DND-41 (cell line): ENCODE measurements at regions not wholly inside any gene's neighbourhood (a gene's known extent, or its start where the extent isn't known, plus 50 kb on each side); places are given as distances from the start of the nearest gene placed in this dataset.

Source experiments
- EZH2 ChIP-seq: IDR thresholded peaks from 3 replicates; pipeline ENCODE4 v1.6.1; 2012; ENCODE audit warnings: borderline replicate concordance, low read depth, mild to moderate bottlenecking, moderate library complexity, low read length, inconsistent platforms; ENCODE audit not compliant: severe bottlenecking
- TF ChIP-seq, protein P1 (sequence below): IDR thresholded peaks from 2 replicates; pipeline ENCODE4 v1.5.1; 2012; ENCODE audit warnings: borderline replicate concordance, low read length, moderate library complexity, mild to moderate bottlenecking; ENCODE audit not compliant: poor library complexity, severe bottlenecking; ENCODE audit errors: extremely low read depth

DNA sequence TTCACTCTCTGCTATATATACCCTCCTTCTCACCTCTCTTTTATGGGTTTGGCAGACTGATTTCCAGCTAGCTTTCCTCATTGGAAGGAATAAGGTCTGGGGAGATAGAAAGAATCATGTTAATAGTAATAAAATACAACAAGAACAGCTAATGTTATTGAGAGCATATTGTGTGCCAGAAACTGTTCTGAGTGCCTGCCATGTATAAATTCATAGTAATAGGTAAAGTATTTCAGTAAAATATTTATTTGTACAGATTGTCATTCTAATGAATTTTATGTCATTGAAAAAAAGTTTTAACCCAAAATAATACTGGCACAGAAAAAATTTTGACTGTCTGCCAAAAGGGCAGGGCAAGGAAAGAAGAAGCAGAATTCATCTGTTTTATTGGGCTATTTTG is 834.9 kb upstream of the ZNF608 start:
- TF ChIP-seq, protein P1, sequence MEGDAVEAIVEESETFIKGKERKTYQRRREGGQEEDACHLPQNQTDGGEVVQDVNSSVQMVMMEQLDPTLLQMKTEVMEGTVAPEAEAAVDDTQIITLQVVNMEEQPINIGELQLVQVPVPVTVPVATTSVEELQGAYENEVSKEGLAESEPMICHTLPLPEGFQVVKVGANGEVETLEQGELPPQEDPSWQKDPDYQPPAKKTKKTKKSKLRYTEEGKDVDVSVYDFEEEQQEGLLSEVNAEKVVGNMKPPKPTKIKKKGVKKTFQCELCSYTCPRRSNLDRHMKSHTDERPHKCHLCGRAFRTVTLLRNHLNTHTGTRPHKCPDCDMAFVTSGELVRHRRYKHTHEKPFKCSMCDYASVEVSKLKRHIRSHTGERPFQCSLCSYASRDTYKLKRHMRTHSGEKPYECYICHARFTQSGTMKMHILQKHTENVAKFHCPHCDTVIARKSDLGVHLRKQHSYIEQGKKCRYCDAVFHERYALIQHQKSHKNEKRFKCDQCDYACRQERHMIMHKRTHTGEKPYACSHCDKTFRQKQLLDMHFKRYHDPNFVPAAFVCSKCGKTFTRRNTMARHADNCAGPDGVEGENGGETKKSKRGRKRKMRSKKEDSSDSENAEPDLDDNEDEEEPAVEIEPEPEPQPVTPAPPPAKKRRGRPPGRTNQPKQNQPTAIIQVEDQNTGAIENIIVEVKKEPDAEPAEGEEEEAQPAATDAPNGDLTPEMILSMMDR: no peak
- TF ChIP-seq EZH2: no peak
